ENCODE measurements at regions not wholly inside any gene's neighbourhood (a gene's known extent, or its start where the extent isn't known, plus 50 kb on each side); places are given as distances from the start of the nearest gene placed in this dataset.

DNA sequence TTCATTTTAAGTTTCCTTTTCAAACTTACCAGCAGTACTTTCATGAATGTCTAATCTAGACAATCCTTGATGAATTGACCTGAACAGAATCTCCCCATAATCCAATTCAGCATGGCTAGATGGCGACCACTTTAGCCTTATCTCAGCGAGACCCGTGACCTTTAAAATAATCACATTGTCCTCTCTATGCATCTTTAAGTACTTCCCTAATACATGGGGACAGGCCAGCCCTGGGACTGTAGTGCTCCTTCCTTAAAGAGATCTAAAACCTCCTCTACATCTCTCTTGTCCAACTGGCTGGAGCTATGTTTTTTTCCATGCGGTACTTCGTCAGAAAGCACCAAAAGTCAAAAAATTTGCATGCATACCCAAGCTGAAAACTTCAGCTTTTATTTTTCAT, 746.0 kb downstream of the VRK1 start:
- TF ChIP-seq CTCF (IDR thresholded peaks at IDR 0.05) (no peak), EP300 (IDR thresholded peaks at IDR 0.05) (no peak), POLR2AphosphoS5 (IDR thresholded peaks at IDR 0.05) (no peak), POLR2A (IDR thresholded peaks at IDR 0.05) (no peak)
